OCI-M1 (cell line): ENCODE measurements at regions not wholly inside any gene's neighbourhood (a gene's known extent, or its start where the extent isn't known, plus 50 kb on each side); places are given as distances from the start of the nearest gene placed in this dataset.

ENCODE experiments used
- DNase-seq: peaks from one replicate; lab custom pipeline; 2025; lab: John Stamatoyannopoulos, UW

DNA sequence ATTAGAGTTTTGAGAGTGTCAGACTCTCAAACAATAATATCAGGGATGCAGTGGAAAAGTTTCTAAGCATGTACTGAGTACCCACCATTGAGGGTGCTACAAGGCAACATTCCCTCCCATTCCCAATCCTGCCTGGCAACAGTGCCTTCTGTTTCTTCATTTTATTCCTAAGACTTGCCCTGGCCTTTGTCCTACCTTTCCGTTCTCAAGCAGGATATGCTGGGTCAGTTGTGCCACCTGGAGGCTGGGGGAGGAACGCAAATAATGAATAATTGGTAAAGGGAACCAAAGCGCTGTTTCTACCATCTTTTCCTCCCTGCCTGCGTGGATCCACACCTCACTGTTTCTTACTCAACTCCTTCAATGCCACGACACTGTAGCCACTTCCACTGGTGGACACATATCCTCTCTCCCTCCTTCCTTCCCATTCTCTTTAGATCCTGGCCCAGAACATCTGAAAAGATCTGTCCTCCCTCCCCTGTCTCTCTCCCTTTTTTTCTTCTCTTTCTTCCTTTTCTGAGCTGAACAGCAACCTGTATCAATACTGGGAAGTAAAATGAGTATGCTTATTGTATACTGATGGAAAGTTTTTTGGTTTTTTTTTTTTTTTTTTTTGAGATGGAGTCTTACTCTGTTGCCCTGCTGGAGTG is 149.5 kb downstream of the C9orf152 start:
- DNase-seq, result peak; percentile 56

DNA sequence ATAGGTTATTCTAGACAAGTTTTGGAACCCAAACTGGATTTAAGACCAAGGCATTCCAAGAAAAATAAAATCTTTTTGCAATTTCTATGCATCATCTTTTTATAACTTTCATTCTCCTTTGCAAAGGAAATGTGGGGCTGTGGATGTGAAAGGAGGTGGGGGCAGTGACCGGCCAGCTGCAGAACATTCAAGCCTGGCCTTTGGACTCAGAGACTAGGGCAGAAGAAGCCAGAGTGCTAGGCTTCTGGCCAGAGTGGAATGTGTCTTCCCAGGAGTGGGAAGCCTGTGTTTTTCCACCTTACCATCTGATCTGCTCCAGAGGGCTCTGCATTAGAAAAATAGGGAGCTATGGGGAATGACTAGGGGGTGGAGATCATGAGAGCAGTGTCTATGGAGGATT is 148.5 kb downstream of the C9orf152 start:
- DNase-seq, result no peak

DNA sequence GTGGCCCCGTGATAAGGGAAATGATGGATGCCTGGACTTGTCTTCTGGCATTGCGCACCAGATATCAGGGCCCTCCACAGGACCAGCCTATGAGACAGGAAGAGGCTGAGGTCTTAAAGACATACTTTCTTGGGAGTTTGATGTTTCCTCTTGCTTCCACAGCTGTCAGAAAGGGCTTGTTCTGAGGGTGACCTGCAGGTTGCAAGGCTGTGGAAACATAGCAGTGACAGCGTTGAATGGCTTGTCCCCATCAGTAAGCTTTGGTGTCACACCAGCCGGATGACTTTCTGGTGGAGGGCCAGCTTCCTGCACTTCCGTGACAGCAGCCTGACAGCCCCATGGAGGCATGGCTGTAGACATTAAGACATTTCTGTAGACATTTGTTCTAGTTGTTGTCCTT is 143.2 kb downstream of the C9orf152 start:
- DNase-seq, result no peak

DNA sequence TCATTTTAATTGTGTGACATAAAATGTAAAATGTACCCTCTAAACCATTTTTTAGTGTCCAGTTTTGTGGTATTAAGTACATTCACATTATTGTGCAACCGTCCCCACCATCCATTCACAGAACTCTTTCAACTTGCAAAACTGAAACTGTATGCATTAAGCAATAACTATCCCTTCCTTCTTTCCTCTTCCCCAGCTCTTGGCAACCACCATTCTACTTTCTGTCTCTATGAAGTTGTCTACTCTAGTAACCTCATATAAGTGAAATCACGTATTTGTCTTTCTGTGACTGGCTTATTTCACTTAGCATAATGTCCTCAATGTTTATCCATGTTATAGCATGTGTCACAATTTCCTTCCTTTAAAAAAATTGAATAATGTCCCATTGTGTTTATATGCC is 142.4 kb downstream of the C9orf152 start:
- peak; percentile 81 for DNase-seq

DNA sequence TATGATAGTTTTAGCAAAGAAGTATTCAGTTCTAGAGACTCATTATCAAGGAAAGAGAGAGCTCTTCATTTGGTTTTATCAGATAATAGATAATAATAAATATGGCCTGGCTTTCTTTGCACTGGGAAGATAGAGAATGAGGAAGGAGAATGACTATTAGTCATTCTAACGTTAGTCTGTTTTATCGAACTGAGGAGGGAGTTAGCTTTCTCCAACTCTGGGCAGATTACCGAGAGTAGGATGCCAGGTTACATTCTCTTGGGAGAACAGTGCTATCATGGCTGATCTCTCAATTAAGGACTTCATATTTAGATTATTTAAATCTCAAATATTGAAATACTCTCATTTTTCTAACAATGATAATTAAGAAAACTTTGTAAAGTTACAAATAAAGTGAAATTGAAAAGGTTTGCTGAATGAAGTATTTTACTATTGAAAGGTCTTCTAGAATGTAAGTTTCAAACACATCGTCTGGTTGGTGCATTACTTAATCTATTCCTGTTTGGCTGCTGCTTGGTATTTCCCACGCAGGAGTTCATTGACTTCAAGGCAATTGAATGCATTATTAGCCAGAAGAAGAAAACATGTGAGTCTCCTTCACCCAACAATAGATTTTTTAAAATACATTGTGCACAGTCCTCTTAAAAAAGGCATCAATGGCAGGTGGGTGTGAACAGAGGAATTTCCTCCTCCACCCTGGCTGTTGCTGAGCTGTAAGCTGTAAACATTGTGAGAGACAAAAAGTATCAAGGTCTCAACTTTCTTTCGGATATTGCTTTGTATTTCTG is 140.8 kb downstream of the C9orf152 start:
- DNase-seq, result peak; percentile 75

DNA sequence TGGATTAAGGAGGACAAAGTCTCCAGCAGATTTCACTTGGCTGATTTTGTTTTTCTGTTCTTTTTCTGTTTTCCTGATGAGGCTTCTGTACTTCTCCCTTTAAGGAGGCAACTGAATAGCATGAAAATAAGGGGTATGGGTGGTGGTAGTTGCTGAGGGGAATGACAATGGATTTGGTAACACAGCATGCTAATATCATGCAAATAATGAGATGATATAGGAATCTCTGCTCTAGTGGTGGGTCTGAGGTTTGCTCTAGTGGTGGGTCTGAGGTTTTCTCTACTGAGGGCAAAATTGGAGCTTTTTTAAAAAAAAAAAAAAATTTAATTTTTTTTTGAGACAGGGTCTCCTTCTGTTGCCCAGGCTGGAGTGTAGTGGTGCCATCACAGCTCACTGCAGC is 139.7 kb downstream of the C9orf152 start:
- peak; percentile 29 for DNase-seq

DNA sequence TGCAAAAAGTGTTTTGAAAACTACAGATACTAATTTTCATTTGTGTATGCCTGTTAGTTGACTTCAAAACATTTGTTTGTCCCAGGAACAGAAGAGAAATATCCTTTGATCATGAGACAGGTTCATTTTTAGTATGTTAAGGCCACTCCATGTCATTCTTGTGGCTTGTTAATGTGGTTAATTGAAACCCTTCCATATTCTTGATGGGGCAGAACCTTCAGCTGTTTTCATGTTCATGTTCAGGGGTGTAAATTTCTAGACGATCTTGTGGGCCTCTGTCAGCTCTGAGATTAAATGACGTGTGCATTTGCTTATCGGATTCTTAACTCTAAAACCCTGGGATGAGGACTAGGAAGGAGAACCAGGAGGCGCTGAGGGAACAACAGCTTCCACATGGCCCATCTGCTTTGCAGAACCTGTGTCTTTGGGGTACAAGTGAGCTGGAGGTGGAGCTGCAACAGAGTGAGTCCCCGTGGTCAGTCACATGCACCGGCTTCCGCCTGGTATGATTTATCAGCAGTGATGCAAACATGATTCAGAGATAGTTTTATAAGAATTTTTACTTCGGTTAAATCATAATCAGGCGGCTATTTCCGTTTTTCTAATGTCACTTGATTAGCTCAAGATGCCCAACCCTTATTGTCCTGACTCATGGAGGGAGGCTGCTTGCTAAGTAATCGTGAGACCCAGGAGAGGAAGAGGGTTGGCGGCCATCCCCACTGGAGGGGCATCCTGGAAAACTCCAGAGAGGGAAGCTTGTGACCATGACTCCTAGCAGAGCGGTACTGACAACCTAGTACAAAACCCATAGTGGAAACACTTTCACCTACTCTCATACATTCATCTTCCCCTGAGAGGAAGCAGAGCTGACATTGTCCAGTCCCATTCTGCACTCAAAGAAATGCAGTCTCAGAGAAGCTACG is 138.4 kb downstream of the C9orf152 start:
- peak; percentile 88 for DNase-seq

DNA sequence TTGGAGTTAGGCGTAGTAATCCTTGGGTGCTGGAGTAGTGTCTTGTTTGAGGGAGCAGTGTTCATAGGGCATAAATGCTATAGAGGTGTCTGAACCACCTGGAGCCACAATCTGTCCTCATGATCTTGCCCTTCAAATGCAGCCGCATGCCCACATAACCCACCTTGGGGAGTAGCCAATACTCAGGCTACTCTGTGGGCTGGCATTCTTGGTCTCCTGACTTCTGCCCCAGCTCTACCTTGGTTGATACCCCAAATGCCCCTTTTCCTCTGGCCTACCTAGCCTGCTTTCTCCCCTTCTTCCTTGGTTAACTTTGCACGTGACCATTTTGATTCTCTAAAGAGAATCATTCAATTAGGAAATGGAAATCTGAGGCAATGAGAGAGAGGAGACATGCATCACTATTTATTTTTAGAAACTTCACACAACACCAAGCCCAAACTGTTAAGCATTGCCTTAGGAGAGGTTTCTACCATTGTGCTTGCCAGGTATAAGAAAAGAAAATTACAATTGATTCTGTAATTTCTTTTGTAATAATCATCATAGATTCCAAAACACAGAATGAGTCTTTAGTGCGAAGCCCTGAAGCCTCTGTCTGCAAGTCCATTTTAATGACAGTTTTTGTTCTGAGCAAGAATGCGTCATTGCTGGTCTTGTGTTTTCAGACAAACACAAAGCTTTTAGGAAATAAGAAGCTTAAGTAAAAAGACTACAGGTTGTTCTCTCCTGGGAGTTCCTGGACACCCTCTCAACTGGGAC is 135.2 kb downstream of the C9orf152 start:
- DNase-seq, result no peak

DNA sequence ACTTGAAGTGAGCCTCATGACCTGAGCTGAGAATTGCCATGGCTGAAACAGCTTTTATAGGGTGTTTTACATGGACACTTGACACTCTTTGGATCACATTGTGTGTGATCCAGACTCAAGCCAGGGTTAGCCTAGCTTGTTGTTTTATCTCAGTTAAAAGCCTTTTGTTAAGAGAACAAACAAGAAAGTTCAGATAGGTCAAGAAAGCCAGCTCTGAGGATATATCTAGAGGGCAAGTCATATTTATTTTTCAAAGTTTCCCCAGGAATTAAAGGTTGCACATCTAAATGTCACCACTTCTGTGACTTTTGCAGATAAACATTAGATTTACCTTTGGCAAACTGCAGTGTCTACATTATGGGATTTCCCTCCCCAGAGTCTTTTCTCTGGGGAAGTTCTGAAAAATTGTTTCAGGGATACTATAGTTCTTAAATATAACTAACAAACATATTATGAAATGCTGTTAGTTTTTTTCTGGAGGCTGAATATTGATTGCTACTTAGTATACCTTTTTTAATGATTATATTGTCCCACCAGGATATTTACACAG is 134.5 kb downstream of the C9orf152 start:
- DNase-seq, result no peak

DNA sequence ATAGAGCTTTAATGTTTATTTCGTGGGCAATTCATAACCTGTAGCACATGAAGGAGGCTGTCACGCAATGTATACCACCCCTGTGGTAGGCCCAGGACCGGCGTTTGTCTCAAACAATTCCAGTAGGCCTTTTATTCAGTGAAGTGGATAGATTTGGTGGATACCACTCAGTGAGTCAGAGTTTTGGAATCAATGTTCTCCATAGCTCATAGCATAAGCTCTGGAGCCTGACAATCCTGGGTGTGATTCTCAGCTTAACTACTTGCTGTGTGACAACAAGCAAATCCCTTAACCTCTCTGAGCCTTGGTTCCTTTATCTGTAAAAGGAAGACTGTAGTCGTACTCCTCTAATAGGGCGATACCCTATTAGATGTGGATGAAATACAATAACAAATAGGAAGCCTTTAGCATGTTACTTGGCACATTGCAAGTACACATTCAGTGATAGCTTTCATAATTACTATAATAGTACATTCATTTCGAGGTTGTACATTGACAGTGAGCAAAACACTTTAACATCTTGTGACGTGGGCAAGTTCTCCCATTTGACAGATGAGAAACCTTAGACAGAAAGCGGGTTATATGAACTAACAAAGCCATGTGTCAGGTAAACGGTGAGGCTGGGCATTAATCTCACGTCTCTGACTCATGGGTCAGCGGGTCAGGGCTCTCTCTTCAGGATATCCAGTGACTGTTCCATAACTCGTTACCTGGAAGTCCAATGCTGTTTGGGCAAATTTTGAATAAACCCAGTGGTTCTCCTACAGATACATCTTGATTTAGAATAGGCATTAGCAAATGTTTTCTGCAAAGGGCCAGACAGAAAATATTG is 130.8 kb downstream of the C9orf152 start:
- DNase-seq, result no peak

DNA sequence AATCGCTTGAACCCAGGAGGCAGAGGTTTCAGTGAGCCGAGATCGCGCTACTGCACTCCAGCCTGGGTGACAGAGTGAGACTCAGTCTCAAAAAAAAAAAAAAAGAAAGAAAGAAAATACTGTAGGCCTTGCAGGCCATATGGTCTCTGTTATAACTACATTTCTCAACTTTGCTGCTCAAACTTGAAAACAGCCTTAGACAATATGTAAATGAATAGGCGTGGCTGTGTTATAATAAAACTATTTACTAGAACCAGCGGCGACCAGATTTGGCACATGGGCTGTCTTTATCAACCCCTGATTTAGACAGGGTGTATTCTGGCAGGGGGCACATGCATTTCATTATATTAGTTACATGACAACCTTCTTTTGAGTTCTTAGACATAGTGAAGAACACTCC is 130.0 kb downstream of the C9orf152 start:
- DNase-seq, result no peak

DNA sequence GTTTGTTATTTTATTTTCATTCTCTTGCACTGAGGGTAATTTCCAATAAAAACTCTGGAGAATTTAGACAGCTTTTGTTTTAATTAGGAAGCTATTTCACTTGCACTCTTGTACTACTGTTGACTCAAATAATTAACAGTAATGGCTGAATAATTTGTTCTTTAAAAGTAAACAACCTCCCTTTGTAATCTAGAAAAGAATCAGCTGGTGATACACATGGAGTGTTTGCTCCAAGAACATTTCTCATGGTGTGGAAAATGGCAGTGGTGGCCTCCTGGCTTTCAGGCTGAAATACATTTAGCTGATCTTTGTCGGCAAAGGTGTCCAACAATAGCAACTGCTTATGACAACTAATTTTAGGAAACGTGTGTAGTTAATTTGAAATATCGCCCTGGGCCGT is 129.4 kb downstream of the C9orf152 start:
- DNase-seq, result no peak

DNA sequence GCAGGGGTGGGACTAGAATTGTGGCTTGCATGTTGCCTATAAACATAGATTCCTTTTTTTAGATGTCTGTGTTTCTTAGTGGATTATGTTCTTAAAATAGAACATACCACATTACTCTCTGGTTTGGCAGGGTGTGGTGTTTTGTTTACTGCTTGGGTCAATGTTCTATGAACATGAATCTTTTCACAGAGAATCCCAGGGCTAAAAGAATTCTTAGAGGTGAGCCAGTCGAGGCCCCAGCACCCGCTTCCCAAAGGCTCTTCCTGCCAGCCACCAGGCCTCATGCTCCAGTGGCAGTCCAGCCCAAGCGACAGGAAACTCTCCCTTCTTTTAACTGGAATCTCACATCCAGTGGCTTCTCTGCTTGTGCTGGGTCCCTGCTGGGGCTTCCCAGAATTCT is 126.6 kb downstream of the C9orf152 start:
- DNase-seq, result no peak

DNA sequence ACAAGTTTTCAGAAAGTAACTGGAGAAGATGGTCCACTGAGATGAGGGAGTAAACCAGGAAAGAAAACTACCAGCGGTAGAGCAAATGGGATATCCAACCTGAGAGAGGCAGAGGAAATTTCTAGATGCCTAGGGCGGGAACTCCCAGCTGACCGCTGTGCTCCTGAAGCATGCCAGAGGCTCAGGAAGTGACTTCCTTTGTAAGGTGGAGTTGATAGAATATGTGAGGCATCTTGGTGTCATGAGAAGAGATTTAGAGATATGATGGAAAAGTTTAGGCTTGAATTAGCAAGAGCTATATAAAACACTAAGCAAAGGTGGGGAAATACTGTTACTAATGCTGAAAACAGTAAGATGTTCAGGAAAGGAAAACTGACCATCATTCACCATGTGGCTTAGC is 124.1 kb downstream of the C9orf152 start:
- no peak for DNase-seq

DNA sequence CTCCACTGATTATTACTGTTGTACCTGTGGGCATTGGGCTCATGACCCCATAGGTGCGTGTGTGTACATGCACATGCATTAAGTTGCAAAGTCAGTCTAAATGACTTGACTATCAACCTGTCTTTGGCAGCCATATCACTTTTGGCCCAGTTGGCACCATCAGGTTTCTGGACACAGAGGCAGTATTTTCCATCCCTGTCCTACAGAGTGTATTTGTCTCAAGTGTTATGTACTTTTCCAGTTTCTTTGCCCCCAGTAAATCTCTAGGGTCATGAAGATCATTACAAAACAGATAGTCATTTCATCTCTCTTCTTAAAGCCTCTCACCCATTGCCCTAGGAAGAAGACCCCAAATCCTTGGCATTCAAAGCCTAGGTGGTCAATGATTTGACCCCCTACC is 121.4 kb downstream of the C9orf152 start:
- no peak for DNase-seq

DNA sequence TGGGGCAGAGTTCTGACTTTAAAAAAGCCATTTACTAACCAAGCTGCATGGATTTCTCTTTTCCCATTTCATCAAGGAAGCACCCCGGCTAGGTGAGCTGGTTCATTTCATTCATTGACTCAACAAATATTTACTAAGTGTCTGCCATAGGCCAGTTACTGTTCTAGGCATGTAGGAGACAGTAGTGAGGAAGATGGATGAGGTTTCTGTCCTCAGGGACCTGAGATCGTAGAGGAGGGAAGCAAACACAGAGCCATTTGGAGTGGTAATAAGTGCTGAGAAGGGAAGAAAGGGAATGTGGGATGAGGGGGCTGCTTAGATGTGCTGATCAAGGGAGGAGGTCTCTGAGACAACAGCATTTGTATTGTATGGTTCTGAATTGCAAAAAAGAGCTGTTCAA is 120.4 kb downstream of the C9orf152 start:
- no peak for DNase-seq

DNA sequence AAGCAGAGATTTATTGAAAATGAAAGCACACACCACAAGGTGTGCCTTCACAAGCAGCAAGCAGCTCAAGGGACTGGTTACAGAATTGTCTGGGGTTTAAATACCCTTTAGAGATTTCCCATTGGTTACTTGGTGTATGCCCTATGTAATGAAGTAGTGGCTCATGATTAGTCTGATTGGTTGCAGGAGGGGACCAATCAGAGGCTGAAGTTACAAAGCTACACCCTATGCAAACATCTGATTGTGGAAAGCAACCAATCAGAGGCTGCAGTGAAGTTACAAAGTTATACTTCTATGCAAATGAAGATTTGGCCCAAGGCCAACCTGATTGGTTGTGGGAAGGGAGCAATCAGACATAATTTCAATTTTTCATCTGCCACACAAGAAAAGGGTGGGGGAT is 119.9 kb downstream of the C9orf152 start:
- DNase-seq, result peak; percentile 67

DNA sequence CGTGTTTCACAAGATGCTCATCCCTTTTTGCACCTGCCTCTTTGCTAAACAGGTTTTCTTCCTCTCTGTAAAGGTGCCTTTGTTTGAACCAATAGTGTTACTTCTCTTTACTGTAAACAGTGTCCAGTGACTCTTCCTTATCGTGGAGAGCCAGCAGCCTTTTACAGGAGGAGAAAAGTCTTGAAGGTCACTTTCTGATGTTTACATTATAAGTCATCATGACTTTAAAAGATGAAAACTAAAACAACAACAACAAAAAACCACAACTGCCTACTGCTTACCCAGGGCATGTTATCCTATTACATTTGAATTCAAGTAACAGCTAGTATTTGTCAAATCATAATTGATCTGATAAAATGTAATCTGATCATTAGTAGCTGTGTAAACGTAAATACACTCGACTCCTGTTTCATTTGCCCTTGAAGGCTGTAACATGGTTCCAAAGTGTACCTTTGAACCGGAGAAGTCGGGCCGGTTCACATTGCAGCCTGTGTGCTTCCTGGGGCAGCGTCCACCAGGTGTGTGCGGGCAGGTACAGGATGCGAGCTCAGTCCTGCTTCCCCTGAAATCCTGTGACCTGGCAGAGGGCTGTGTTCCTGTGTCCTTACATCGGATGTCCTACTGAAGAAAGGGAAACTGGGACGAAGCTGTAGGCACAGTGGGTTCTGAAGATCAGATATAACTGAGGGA is 118.1 kb downstream of the C9orf152 start:
- no peak for DNase-seq

DNA sequence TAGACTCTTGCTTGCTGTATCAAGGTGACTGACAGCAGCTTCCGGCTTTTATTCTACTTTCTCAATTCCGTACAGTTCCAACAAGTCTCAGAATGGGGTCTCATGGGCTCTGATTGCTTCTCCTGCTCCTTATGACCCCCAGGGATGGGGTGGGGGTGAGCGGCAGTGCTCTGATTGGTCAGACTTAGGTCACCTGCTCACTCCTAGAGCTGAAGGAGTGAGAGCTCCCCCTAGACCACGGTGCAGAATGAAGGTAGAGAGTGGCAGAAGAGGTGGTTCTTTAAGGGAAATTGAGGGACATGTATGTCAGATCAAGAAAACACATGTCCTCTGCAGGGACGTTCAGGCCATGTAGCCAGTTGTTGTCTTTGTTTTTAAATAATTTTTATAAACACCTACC is 115.2 kb downstream of the C9orf152 start:
- no peak for DNase-seq

DNA sequence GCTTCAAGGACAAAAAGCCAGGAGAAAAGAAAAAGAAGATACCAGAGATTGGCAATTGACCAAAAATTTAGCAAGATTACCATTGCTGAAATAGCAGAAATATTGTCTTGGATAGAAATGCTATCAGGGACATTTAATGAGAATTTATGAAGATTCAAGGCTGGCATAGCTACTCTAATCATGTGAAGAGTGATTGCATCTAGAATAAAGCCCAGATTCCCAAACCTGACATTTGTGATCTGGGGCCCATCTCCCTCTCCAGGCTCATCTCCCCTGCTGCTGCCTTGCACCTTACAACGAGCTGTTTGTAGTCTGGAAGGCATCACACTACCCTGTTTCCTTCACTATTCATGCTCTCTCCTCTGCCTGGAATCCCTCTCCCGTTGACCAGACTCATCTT is 114.5 kb downstream of the C9orf152 start:
- DNase-seq, result no peak
